GM18505 (cell line): ENCODE measurements at regions not wholly inside any gene's neighbourhood (a gene's known extent, or its start where the extent isn't known, plus 50 kb on each side); places are given as distances from the start of the nearest gene placed in this dataset.

ENCODE experiments used
- ATAC-seq: cut with Tn5 transposase; IDR thresholded peaks from one replicate; pipeline ENCODE4 v1.9.1; 2021; ENCODE audit not compliant: unreplicated experiment
- POLR2A ChIP-seq: IDR thresholded peaks from 4 replicates; pipeline ENCODE4 v1.6.1; 2011; ENCODE audit warnings: borderline replicate concordance; ENCODE audit not compliant: insufficient read depth, insufficient read length; ENCODE audit errors: extremely low read depth

GRCh38 chr9:88799541-88800328 lies 191.5 kb upstream of the S1PR3 start:
- ATAC-seq = no peak
- no peak for TF ChIP-seq POLR2A

- no peak for ATAC-seq
- no peak for TF ChIP-seq POLR2A
Observed at GRCh38 chr9:88800329-88800682, 191.0 kb upstream of the S1PR3 start.

- ATAC-seq = no peak
- TF ChIP-seq POLR2A = no peak
Observed at GRCh38 chr9:88801214-88801796, 190.0 kb upstream of the S1PR3 start.

- no peak for TF ChIP-seq POLR2A
- no peak for ATAC-seq
Observed at GRCh38 chr9:88802533-88802932, 188.7 kb upstream of the S1PR3 start.

- no peak for TF ChIP-seq POLR2A
- no peak for ATAC-seq
Observed at GRCh38 chr9:88803546-88804253, 187.6 kb upstream of the S1PR3 start.

- no peak for TF ChIP-seq POLR2A
- ATAC-seq = no peak
Observed at GRCh38 chr9:88804254-88804596, 187.0 kb upstream of the S1PR3 start.

- no peak for ATAC-seq
- TF ChIP-seq POLR2A = no peak
Observed at GRCh38 chr9:88805217-88805943, 185.9 kb upstream of the S1PR3 start.

- no peak for TF ChIP-seq POLR2A
- no peak for ATAC-seq
Observed at GRCh38 chr9:88807426-88807825, 183.8 kb upstream of the S1PR3 start.

- ATAC-seq = no peak
- TF ChIP-seq POLR2A = no peak
Observed at GRCh38 chr9:88808019-88808656, 183.1 kb upstream of the S1PR3 start.

- no peak for TF ChIP-seq POLR2A
- ATAC-seq = no peak
Observed at GRCh38 chr9:88808761-88809354, 182.4 kb upstream of the S1PR3 start.

- TF ChIP-seq POLR2A = no peak
- ATAC-seq = no peak
Observed at GRCh38 chr9:88809355-88810161, 181.7 kb upstream of the S1PR3 start.

GRCh38 chr9:88810826-88811225 lies 180.4 kb upstream of the S1PR3 start:
- no peak for ATAC-seq
- no peak for TF ChIP-seq POLR2A
